ENCODE measurements at regions not wholly inside any gene's neighbourhood (a gene's known extent, or its start where the extent isn't known, plus 50 kb on each side); places are given as distances from the start of the nearest gene placed in this dataset.

- Histone ChIP-seq H3K27ac (ENCODE audit: low read depth, low read length) (no peak overlapping the region), H3K27me3 (ENCODE audit: insufficient read depth, low read length) (peaks cover 40% of the 10 kb centered on the region), H4K20me1 (ENCODE audit: insufficient read depth, low read length) (no peaks in the 10 kb centered on the region), H3K4me3 (ENCODE audit: insufficient read depth, low read length) (no peak overlapping the region), H3K79me2 (ENCODE audit: insufficient read depth, low read length) (no peaks in the 10 kb centered on the region), H3K9me3 (ENCODE audit: low read depth, low read length) (no peaks in the 10 kb centered on the region), H2AFZ (ENCODE audit: low read length) (no peak overlapping the region), H3K36me3 (ENCODE audit: insufficient read depth, low read length) (no peaks in the 10 kb centered on the region), H3K4me2 (ENCODE audit: insufficient read depth, low read length) (peak overlapping the region; percentile 30), H3K4me1 (ENCODE audit: insufficient read depth, low read length) (peaks cover 16% of the 10 kb centered on the region)
- DNase-seq (ENCODE audit: insufficient read length, low spot score, missing footprints), result no peak
- TF ChIP-seq CTCF (IDR thresholded peaks at IDR 0.05; ENCODE audit: extremely low read depth, low read depth, low read length), result no peak
Observed at GRCh38 chr5:17402289-17403121, 95.5 kb upstream of the TAF11L2 start.

- Histone ChIP-seq H3K27me3 (ENCODE audit: insufficient read depth, low read length) (peaks cover 40% of the 10 kb centered on the region), H3K79me2 (ENCODE audit: insufficient read depth, low read length) (no peaks in the 10 kb centered on the region), H3K9me3 (ENCODE audit: low read depth, low read length) (no peaks in the 10 kb centered on the region), H3K4me3 (ENCODE audit: insufficient read depth, low read length) (no peak overlapping the region), H3K4me2 (ENCODE audit: insufficient read depth, low read length) (no peak overlapping the region), H3K4me1 (ENCODE audit: insufficient read depth, low read length) (peaks cover 2% of the 10 kb centered on the region), H3K27ac (ENCODE audit: low read depth, low read length) (no peak overlapping the region), H4K20me1 (ENCODE audit: insufficient read depth, low read length) (no peaks in the 10 kb centered on the region), H3K36me3 (ENCODE audit: insufficient read depth, low read length) (no peaks in the 10 kb centered on the region), H2AFZ (ENCODE audit: low read length) (no peak overlapping the region)
- DNase-seq (ENCODE audit: insufficient read length, low spot score, missing footprints), result no peak
- TF ChIP-seq CTCF (IDR thresholded peaks at IDR 0.05; ENCODE audit: extremely low read depth, low read depth, low read length), result no peak
Observed at GRCh38 chr5:17403695-17404490, 94.1 kb upstream of the TAF11L2 start.

- no peaks in the 10 kb centered on the region for H3K79me2 ChIP-seq (ENCODE audit: insufficient read depth, low read length)
- no peaks in the 10 kb centered on the region for H3K9me3 ChIP-seq (ENCODE audit: low read depth, low read length)
- peaks cover 40% of the 10 kb centered on the region for H3K27me3 ChIP-seq (ENCODE audit: insufficient read depth, low read length)
- no peak overlapping the region for H2AFZ ChIP-seq (ENCODE audit: low read length)
- H3K4me1 ChIP-seq (ENCODE audit: insufficient read depth, low read length), result no peaks in the 10 kb centered on the region
- H3K4me3 ChIP-seq (ENCODE audit: insufficient read depth, low read length), result no peak overlapping the region
- H4K20me1 ChIP-seq (ENCODE audit: insufficient read depth, low read length), result no peaks in the 10 kb centered on the region
- no peak overlapping the region for H3K4me2 ChIP-seq (ENCODE audit: insufficient read depth, low read length)
- no peak for DNase-seq (ENCODE audit: insufficient read length, low spot score, missing footprints)
- no peak for TF ChIP-seq CTCF (IDR thresholded peaks at IDR 0.05; ENCODE audit: extremely low read depth, low read depth, low read length)
- H3K36me3 ChIP-seq (ENCODE audit: insufficient read depth, low read length), result no peaks in the 10 kb centered on the region
- no peak overlapping the region for H3K27ac ChIP-seq (ENCODE audit: low read depth, low read length)
Observed at GRCh38 chr5:17405976-17406375, 92.1 kb upstream of the TAF11L2 start.

- no peak for DNase-seq (ENCODE audit: insufficient read length, low spot score, missing footprints)
Observed at GRCh38 chr5:17406423-17406838, 91.6 kb upstream of the TAF11L2 start.

More at GRCh38 chr5:17406423-17406838, 91.6 kb upstream of the TAF11L2 start:
- no peaks in the 10 kb centered on the region for H3K36me3 ChIP-seq (ENCODE audit: insufficient read depth, low read length)
- no peaks in the 10 kb centered on the region for H3K79me2 ChIP-seq (ENCODE audit: insufficient read depth, low read length)
- no peak overlapping the region for H3K4me2 ChIP-seq (ENCODE audit: insufficient read depth, low read length)
- TF ChIP-seq CTCF (IDR thresholded peaks at IDR 0.05; ENCODE audit: extremely low read depth, low read depth, low read length), result no peak
- H3K9me3 ChIP-seq (ENCODE audit: low read depth, low read length), result no peaks in the 10 kb centered on the region
- no peak overlapping the region for H3K27ac ChIP-seq (ENCODE audit: low read depth, low read length)
- H3K4me1 ChIP-seq (ENCODE audit: insufficient read depth, low read length), result no peaks in the 10 kb centered on the region
- no peak overlapping the region for H3K4me3 ChIP-seq (ENCODE audit: insufficient read depth, low read length)
- H2AFZ ChIP-seq (ENCODE audit: low read length), result no peak overlapping the region
- no peaks in the 10 kb centered on the region for H4K20me1 ChIP-seq (ENCODE audit: insufficient read depth, low read length)
- peaks cover 38% of the 10 kb centered on the region for H3K27me3 ChIP-seq (ENCODE audit: insufficient read depth, low read length)
